NCI-H460 (cell line): ENCODE measurements at regions not wholly inside any gene's neighbourhood (a gene's known extent, or its start where the extent isn't known, plus 50 kb on each side); places are given as distances from the start of the nearest gene placed in this dataset.
"Not testable (repeated sequence)": the region's sequence is repeated elsewhere in the genome, so short reads cannot be mapped to it uniquely, and the experiment has no call there.

Experiments used
- DNase-seq: peaks from one replicate; pipeline ENCODE4 v3.0.0-alpha.2; 2016; ENCODE audit warnings: low read depth; ENCODE audit errors: extremely low read depth

DNA sequence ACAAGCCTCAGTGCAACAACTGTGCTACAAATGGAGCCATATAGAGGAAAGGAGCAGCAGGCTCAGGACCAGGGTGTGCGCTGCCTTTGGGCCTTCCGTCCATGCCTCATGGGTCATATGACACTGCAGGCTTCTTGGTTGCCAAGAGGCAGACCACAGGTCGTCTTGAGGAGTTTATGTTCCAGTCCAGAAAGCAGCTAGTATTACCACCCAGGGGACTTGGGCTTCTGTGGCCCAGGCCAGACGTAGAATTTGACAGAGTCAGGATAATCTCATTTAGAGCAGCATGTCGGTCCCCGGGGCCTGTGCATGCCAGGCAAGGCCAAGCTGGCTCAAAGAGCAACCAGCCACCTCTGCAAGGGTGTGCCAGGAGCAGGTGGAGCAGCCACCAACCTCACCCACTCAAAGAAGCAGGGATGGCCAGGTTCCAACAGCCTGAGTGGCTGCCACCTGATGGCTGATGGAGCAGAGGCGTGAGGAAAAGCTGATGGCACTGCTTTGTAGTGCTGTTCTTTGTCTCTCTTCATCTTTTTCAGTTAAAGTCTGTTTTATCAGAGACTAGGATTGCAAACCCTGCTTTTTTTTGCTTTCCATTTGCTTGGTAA, 109.1 kb downstream of the CCDC74A start:
- not testable (repeated sequence) for DNase-seq

GRCh38 chr2:131639001-131639620, 111.4 kb downstream of the CCDC74A start:
- DNase-seq = not testable (repeated sequence)

DNA sequence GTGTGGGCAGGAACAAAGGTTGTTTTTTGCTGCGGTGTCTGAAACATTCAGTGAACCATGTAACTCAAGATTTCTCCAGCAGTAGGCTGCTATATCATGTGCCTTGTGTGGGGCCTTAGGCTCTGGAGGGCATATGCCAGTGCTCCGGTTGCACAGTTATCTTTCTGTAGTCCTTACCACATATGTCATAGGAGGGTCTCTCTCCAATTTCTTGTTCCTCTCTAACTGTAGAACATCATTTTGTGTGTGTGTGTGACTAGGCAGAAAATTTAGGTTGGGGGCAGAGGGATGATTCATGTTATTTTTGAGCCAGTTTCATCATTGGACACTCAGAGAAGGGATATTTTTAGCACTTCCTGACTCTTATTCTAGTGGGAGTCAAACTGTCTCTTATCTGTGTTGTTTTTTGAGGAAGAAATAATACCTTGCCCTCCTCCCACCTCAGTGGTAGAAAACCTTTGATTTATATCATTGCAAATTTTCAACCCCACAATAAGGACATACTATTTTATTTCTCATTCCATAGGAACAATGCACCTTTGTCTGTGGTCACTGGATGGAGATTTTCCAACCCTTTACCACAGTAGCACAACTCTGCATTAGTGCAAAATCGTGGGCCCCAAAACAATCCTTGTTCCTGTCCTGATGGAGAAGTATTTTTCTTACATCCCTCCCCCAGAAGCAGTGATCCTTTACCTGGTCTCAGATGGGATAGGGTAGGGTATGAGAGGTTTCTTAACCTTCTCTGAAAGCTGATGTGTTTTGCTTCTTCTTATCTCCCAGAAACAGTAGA, 113.9 kb downstream of the CCDC74A start:
- no peak for DNase-seq

GRCh38 chr2:131643180-131643579, 115.5 kb downstream of the CCDC74A start:
- not testable (repeated sequence) for DNase-seq

GRCh38 chr2:131645177-131645765, 117.6 kb downstream of the CCDC74A start:
- DNase-seq = no peak

GRCh38 chr2:131646220-131646619, 118.5 kb downstream of the CCDC74A start:
- not testable (repeated sequence) for DNase-seq

- DNase-seq = no peak
These were observed 119.1 kb downstream of the CCDC74A start for GRCh38 chr2:131646669-131647297.

- not testable (repeated sequence) for DNase-seq
These were observed 120.9 kb downstream of the CCDC74A start for GRCh38 chr2:131648565-131648964.

GRCh38 chr2:131652246-131652645, 124.6 kb downstream of the CCDC74A start:
- not testable (repeated sequence) for DNase-seq

DNA sequence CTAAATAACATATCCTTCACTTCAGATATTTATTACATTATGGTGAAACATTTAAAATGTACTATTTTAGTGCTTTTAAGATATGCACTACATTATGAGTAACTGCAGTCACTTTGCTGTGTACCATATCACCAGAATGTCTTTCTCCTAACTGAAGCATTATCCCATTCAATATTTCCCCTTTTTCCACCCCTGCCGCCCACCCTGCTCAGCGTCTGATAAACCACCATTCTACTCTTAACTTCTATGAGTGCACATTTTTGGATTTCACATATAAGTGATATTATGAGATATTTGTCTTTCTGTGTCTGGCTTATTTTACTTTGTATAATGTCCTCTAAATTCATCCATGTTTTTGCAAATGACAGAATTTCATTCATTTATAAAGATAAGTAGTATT, 126.4 kb downstream of the CCDC74A start:
- not testable (repeated sequence) for DNase-seq

- DNase-seq = no peak
These were observed 129.3 kb downstream of the CCDC74A start for GRCh38 chr2:131656816-131657633.

- no peak for DNase-seq
These were observed 130.4 kb downstream of the CCDC74A start for GRCh38 chr2:131657895-131658768.

- DNase-seq = no peak
These were observed 131.1 kb downstream of the CCDC74A start for GRCh38 chr2:131658769-131659131.

- DNase-seq = no peak
These were observed 131.5 kb downstream of the CCDC74A start for GRCh38 chr2:131659168-131659572.

- not testable (repeated sequence) for DNase-seq
These were observed 133.6 kb downstream of the CCDC74A start for GRCh38 chr2:131661101-131661782.

DNA sequence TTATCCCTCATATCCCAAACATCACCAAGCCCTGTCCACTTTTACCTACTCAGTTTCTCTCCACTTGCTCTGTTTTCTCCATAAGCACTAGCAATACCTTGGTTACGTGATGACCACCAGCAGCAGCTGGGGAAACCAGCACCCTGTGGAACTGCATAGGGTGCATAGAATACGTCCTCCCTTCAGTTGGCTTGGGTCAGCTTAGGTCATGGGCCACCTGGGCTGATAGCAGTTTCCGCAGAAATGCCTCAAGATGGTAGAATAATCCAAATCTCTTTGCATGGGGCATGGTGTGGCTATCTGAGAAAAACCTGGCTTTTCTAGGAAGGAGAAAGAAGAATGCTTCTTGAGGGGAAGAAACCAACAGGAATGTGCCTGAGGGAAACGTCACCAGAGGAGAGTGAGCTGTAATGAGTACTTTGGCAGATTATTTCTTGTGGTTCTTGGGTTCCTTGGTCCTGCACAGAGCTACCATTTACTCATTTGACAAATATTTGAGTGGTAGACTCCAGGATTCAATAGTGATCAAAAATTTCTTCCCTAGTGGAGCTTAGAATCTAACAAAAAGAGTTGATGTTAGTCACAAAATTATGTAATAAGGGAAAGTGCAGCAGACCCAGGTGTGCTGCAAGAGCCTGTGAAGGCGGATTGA, 134.3 kb downstream of the CCDC74A start:
- not testable (repeated sequence) for DNase-seq

DNA sequence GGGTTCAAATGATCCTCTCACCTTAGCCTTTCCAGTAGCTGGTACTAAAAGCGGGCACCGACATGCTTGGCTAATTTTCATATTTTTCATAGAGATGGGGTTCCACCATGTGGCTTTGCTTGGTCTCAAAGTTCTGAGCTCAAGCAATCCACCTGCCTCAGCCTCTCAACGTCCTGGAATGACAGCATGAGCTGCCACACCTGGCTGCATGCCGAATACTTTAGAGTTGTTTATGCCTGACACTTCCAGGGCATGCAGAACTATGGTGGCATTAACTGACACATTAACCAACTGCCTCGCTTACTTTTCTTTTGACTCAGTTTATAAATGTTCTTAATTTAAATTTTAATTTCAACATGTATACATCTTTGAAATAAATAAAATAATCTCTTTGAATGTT, 135.8 kb downstream of the CCDC74A start:
- not testable (repeated sequence) for DNase-seq

DNA sequence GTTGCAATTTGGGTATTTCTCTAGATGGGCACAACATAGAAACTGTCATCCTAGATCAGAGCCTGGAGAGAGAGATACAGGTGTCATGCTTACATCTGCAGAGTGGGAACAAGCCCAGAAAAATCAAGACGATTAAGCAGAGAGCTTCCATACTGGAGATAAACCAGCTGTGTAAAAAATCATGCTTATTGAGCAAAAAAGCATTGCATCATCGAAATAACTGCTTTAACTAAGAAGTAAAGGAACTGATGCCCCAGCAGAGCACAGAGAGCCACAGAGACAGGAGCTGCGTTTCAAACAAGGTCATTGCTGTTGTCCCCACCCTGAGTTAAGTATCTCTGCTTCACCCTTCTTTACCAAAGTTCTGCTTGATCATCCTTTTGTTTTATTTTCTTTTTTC, 138.0 kb downstream of the CCDC74A start:
- not testable (repeated sequence) for DNase-seq
